Muscle layer of duodenum (tissue), 2 donors: ENCODE measurements at regions not wholly inside any gene's neighbourhood (a gene's known extent, or its start where the extent isn't known, plus 50 kb on each side); places are given as distances from the start of the nearest gene placed in this dataset.
"Not testable (repeated sequence)": the region's sequence is repeated elsewhere in the genome, so short reads cannot be mapped to it uniquely, and the experiment has no call there.

ENCODE experiments used
- H3K27ac ChIP-seq: one replicate; pipeline ENCODE4 v1.7.0; 2013; ENCODE audit warnings: mild to moderate bottlenecking, low read length
- H3K27me3 ChIP-seq: one replicate; pipeline ENCODE4 v1.7.0; 2013; ENCODE audit warnings: low read depth, mild to moderate bottlenecking, control low read depth, low read length
- H3K36me3 ChIP-seq, 2 donors: one replicate each; pipeline ENCODE4 v1.7.0; 2013; ENCODE audit warnings: low read length in 2 of 2, control low read depth in 1 of 2, mild to moderate bottlenecking in 1 of 2; ENCODE audit not compliant: insufficient read depth in 2 of 2, control insufficient read depth in 1 of 2
- H3K4me1 ChIP-seq, 2 donors: one replicate each; pipeline ENCODE4 v1.7.0; 2013; ENCODE audit warnings: low read length in 2 of 2, mild to moderate bottlenecking in 2 of 2, control low read depth in 1 of 2, moderate library complexity in 1 of 2; ENCODE audit not compliant: insufficient read depth in 2 of 2, control insufficient read depth in 1 of 2
- H3K4me3 ChIP-seq, 2 donors: one replicate each; pipeline ENCODE4 v1.7.0; 2013; ENCODE audit warnings: low read length in 2 of 2, low read depth in 1 of 2, mild to moderate bottlenecking in 1 of 2
- H3K9me3 ChIP-seq, 2 donors: one replicate each; pipeline ENCODE4 v1.7.0; 2013; ENCODE audit warnings: low read length in 2 of 2, control low read depth in 1 of 2, mild to moderate bottlenecking in 1 of 2; ENCODE audit not compliant: control insufficient read depth in 1 of 2
- donor health status: healthy.

DNA sequence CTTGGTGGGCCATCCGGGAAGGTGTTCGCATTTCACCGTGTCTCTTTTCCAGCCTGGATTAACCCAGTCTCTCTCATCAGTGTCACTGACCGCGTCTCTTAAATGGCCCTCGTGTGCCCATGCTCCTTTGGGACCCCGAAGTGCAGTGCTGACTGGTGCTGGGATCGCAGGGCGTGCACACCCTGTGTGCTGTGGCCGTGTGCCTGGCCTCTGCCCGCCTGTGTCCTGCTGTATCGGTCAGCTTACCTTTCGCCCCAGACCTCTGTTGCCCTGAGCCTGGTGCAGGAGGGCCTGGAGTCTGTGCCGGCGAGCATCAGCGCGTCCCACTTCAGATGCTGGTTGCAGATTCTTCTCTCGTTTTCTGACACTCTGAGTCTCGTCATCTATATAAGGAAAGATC, 68.3 kb upstream of the HGFAC start:
- H3K4me3 ChIP-seq = no peak overlapping the region
- H3K27ac ChIP-seq = no peak overlapping the region
- H3K36me3 ChIP-seq = peaks cover 0 to 5% of the 10 kb centered on the region in 2 donors
- H3K9me3 ChIP-seq = no peaks in the 10 kb centered on the region
- peaks cover 0 to 34% of the 10 kb centered on the region in 2 donors for H3K4me1 ChIP-seq
- H3K27me3 ChIP-seq = no peaks in the 10 kb centered on the region

GRCh38 chr4:3374011-3374645, 67.6 kb upstream of the HGFAC start:
- H3K9me3 ChIP-seq = no peaks in the 10 kb centered on the region
- H3K4me3 ChIP-seq = no peak overlapping the region
- H3K27me3 ChIP-seq = no peaks in the 10 kb centered on the region
- no peak overlapping the region for H3K27ac ChIP-seq
- H3K36me3 ChIP-seq = peaks cover 0 to 6% of the 10 kb centered on the region in 2 donors
- peaks cover 0 to 28% of the 10 kb centered on the region in 2 donors for H3K4me1 ChIP-seq

GRCh38 chr4:3374667-3375066, 67.1 kb upstream of the HGFAC start:
- H3K4me3 ChIP-seq = no peak overlapping the region
- H3K36me3 ChIP-seq = peaks cover 0 to 6% of the 10 kb centered on the region in 2 donors
- H3K27me3 ChIP-seq = no peaks in the 10 kb centered on the region
- no peak overlapping the region for H3K27ac ChIP-seq
- H3K9me3 ChIP-seq = no peaks in the 10 kb centered on the region
- peaks cover 0 to 23% of the 10 kb centered on the region in 2 donors for H3K4me1 ChIP-seq

DNA sequence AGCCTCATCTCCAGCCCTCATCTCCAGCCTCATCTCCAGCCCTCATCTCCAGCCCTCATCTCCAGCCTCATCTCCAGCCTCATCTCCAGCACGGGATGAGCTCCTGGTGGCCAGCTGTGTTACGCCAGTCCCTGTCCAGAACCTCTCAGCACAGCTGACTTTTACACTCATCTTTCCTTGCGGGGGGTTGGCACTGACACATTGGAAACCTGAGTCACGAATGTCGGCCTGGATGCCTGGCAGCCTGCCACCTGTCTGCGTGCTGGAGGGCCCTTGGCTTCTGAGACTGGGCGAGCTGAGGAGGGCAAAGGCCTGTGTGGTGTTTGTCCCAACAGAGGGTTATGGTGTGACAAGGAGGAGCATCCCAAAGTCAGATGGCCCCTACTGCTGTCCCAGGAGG, 66.1 kb upstream of the HGFAC start:
- peaks cover 0 to 6% of the 10 kb centered on the region in 2 donors for H3K36me3 ChIP-seq
- no peak overlapping the region for H3K4me3 ChIP-seq

DNA sequence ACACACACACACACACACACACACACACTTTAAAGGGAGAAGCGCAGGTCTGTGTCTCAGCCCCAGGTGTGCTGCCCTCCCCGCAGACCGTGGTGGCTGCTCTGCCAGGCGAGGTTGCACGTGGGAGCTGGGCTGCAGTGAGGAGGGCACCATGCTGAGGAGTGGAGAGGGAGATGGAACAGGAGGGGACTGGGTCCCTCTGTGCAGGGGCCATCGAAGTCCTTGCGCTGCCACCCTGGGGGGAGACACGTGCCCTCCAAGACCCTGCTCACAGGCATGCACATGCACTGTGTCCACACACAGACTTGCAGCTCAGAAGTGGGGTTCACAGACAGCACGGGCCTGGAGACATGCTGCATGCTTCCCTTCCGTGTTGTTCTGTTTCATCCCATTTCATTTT, 65.5 kb upstream of the HGFAC start:
- no peaks in the 10 kb centered on the region for H3K27me3 ChIP-seq
- H3K4me1 ChIP-seq = peaks cover 0 to 12% of the 10 kb centered on the region in 2 donors
- H3K9me3 ChIP-seq = no peaks in the 10 kb centered on the region
- peaks cover 0 to 6% of the 10 kb centered on the region in 2 donors for H3K36me3 ChIP-seq
- no peak overlapping the region for H3K27ac ChIP-seq
- no peak overlapping the region for H3K4me3 ChIP-seq

More for the DNA sequence above, 66.1 kb upstream of the HGFAC start:
- no peaks in the 10 kb centered on the region for H3K9me3 ChIP-seq
- H3K27ac ChIP-seq = no peak overlapping the region
- peaks cover 0 to 16% of the 10 kb centered on the region in 2 donors for H3K4me1 ChIP-seq
- H3K27me3 ChIP-seq = no peaks in the 10 kb centered on the region

DNA sequence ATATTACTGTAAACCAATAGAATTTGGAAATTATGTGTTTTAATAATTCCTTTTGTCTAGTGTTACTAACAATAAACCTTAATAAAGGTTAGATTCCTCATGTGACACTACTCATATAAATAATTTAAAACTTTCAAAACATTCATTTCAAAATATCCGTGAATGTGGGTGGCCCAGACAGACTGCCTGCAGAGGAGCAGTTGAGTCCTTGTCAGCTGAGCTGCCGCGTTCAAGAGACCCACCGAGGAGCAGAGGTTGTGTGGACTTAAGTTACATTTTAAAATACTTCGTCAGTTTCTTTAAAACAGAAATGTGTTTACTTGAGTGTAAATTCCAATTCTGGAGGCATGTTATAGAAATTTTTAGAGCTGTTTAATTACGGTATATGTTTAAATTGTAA, 64.2 kb upstream of the HGFAC start:
- Histone ChIP-seq H3K4me3 (no peak overlapping the region), H3K36me3 (peaks cover 0 to 6% of the 10 kb centered on the region in 2 donors), H3K27me3 (no peaks in the 10 kb centered on the region), H3K27ac (no peak overlapping the region), H3K4me1 (peaks cover 0 to 3% of the 10 kb centered on the region in 2 donors), H3K9me3 (no peaks in the 10 kb centered on the region)

DNA sequence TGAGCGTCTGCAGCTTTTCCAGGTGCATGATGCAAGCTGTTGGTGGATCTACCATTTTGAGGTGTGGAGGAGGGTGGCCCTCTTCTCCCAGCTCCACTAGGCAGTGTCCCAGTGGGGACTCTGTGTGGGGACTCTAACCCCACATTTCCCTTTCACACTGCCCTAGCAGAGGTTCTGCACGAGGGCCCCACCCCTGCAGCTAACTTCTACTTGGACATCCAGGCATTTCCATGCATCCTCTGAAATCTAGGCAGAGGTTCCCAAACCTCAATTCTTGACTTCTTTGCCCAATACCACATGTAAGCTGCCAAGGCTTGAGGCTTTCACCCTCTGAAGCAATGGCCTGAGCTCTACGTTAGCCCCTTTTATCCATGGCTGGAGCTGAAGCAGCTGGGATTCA, 61.4 kb upstream of the HGFAC start:
- H3K4me3 ChIP-seq, H3K27ac ChIP-seq, H3K36me3 ChIP-seq, H3K4me1 ChIP-seq, H3K27me3 ChIP-seq, H3K9me3 ChIP-seq: not testable (repeated sequence)

GRCh38 chr4:3381208-3381607, 60.6 kb upstream of the HGFAC start:
- H3K9me3 ChIP-seq, H3K4me3 ChIP-seq, H3K4me1 ChIP-seq, H3K27me3 ChIP-seq, H3K27ac ChIP-seq, H3K36me3 ChIP-seq: not testable (repeated sequence)

GRCh38 chr4:3382251-3382650, 59.5 kb upstream of the HGFAC start:
- H3K4me1 ChIP-seq = peaks cover under 1 to 9% of the 10 kb centered on the region in 2 donors
- H3K9me3 ChIP-seq = no peaks in the 10 kb centered on the region
- peaks cover 0 to 6% of the 10 kb centered on the region in 2 donors for H3K36me3 ChIP-seq
- H3K4me3 ChIP-seq = no peak overlapping the region
- no peaks in the 10 kb centered on the region for H3K27me3 ChIP-seq
- no peak overlapping the region for H3K27ac ChIP-seq

DNA sequence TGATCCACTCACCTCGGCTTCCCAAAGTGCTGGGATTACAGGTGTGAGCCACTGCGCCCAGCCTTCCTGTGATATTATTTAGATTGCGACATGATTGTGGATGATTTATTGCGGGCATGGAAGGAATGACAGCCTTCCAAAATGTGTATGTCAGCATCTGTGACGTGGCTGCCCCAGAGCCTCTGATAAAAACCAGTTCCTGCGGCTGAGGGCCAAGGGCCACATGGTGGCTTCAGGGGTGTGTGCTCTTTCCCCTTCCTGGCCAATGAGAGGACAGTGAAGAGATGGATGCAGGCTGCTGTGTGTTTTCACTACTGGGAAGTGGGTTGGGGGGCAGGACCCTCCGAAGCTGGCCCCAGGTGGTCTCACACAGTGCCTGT, 57.4 kb upstream of the HGFAC start:
- Histone ChIP-seq H3K36me3 (no peaks in the 10 kb centered on the region), H3K27me3 (no peaks in the 10 kb centered on the region), H3K4me3 (no peak overlapping the region), H3K9me3 (no peaks in the 10 kb centered on the region), H3K4me1 (peaks cover 3 to 27% of the 10 kb centered on the region in 2 donors), H3K27ac (no peak overlapping the region)

- Histone ChIP-seq H3K4me3 (peak overlapping the region in 1 of 2 donors; percentile 30), H3K27ac (peak overlapping the region; percentile 69), H3K36me3 (no peaks in the 10 kb centered on the region), H3K9me3 (no peaks in the 10 kb centered on the region), H3K4me1 (peaks cover 3 to 30% of the 10 kb centered on the region in 2 donors), H3K27me3 (no peaks in the 10 kb centered on the region)
These were observed 56.7 kb upstream of the HGFAC start for GRCh38 chr4:3384771-3385710.
